GM12878 (cell line): ENCODE measurements at regions not wholly inside any gene's neighbourhood (a gene's known extent, or its start where the extent isn't known, plus 50 kb on each side); places are given as distances from the start of the nearest gene placed in this dataset.

Experiments used
- ATAC-seq: fragments of 200-7000 bp; cut with Tn5 transposase; 3 replicates; pipeline ENCODE4 v1.9.1; 2020; ENCODE audit warnings: mild to moderate bottlenecking, moderate library complexity
- BruUV-seq: library from RNA; stranded (reverse); fragments of 400-500 nt; replicated peaks from 2 replicates; lab custom pipeline; 2021; lab: Mats Ljungman, UMichigan
- CTCF ChIA-PET: fragments of 300-600 bp; sonication (Branson Sonifier 250); formaldehyde crosslinking; extraction: SDS; loops from one replicate; lab custom pipeline; 2021; ENCODE audit warnings: inconsistent platforms; lab: Yijun Ruan, JAX
- POLR2A ChIA-PET: fragments of 350-600 bp; formaldehyde crosslinking; extraction: SDS; loops from one replicate; lab custom pipeline; 2021; ENCODE audit warnings: inconsistent platforms; lab: Charles Lee
- RAD21 ChIA-PET: fragments of 300-600 bp; sonication (Branson Sonifier 250); formaldehyde crosslinking; loops from one replicate; lab custom pipeline; 2023; ENCODE audit warnings: antibody characterized with exemption; ENCODE audit not compliant: unreplicated experiment; lab: Charles Lee
- SMC1A ChIA-PET: fragments of 300-600 bp; sonication (Branson Sonifier 250); formaldehyde crosslinking; loops from one replicate; lab custom pipeline; 2023; ENCODE audit not compliant: unreplicated experiment, uncharacterized antibody; lab: Charles Lee
- DNase-seq: peaks from one replicate; pipeline ENCODE4 v3.0.0-alpha.2; 2011; ENCODE audit warnings: low read depth, low spot score
- FAIRE-seq: peaks from 3 replicates; lab custom pipeline; 2011; peaks lifted over from hg19 to GRCh38; lab: Jason Lieb, UNC
- H2AFZ ChIP-seq: 2 replicates; pipeline ENCODE4 v1.6.0; 2011; ENCODE audit warnings: low read depth, low read length, control low read depth; ENCODE audit not compliant: control insufficient read depth
- H3K27ac ChIP-seq: 2 replicates; pipeline ENCODE4 v1.5.1; 2011; ENCODE audit warnings: control low read depth; ENCODE audit not compliant: control insufficient read depth, insufficient read depth
- H3K27me3 ChIP-seq, 2 experiments: replicated peaks in 1 of 2; 2 replicates each; pipeline versions ENCODE4 v1.6.0 to v1.6.1; 2011; ENCODE audit warnings: low read length in 1 of 2; ENCODE audit not compliant: control insufficient read depth in 2 of 2, insufficient read depth in 2 of 2
- H3K36me3 ChIP-seq, 2 experiments: 2 replicates each; pipeline ENCODE4 v1.5.1; 2011; ENCODE audit warnings: low read length in 1 of 2; ENCODE audit not compliant: control insufficient read depth in 2 of 2, insufficient read depth in 2 of 2
- H3K4me1 ChIP-seq: 2 replicates; pipeline ENCODE4 v1.6.1; 2011; ENCODE audit warnings: mild to moderate bottlenecking, low read length, moderate library complexity, mixed read lengths; ENCODE audit not compliant: control insufficient read depth, insufficient read depth
- H3K4me2 ChIP-seq: 2 replicates; pipeline ENCODE4 v1.6.0; 2011; ENCODE audit warnings: control low read depth; ENCODE audit not compliant: control insufficient read depth, insufficient read depth
- H3K4me3 ChIP-seq: fragments of 200-600 bp; sonication (generic); 2 replicates; pipeline ENCODE4 v1.5.1; 2016
- H3K79me2 ChIP-seq: 2 replicates; pipeline ENCODE4 v1.6.0; 2011; ENCODE audit warnings: low read length; ENCODE audit not compliant: control insufficient read depth, insufficient read depth
- H3K9ac ChIP-seq: 2 replicates; pipeline ENCODE4 v1.8.0; 2011; ENCODE audit warnings: low read length, control low read depth, mixed read lengths; ENCODE audit not compliant: control insufficient read depth, insufficient read depth
- H3K9me3 ChIP-seq: replicated peaks from 3 replicates; pipeline ENCODE4 v1.5.1; 2011; ENCODE audit warnings: mild to moderate bottlenecking, low read length; ENCODE audit not compliant: control insufficient read depth, insufficient read depth
- H4K20me1 ChIP-seq: 2 replicates; pipeline ENCODE4 v1.6.0; 2011; ENCODE audit not compliant: control insufficient read depth, insufficient read depth
- BHLHE40 ChIP-seq, 2 experiments: fragments of 450-650 bp in 1 of 2; IDR thresholded peaks; 2 replicates each; pipeline ENCODE4 v1.6.1; 2011 to 2017; ENCODE audit warnings: low read depth in 2 of 2, borderline replicate concordance in 1 of 2, improper control_type of control experiment in 1 of 2, low read length in 1 of 2, mild to moderate bottlenecking in 1 of 2
- FOS ChIP-seq: IDR thresholded peaks from 3 replicates; pipeline ENCODE4 v1.6.1; 2011; ENCODE audit warnings: borderline replicate concordance; ENCODE audit not compliant: insufficient read length; ENCODE audit errors: extremely low read depth
- WGBS: methylation state at CpG from one replicate; pipeline ENCODE4 v1.1.6; 2016; ENCODE audit warnings: low lambda C conversion rate; ENCODE audit not compliant: insufficient replicate concordance, insufficient coverage; ENCODE audit errors: missing lambda C conversion rate; 5-methylcytosine and 5-hydroxymethylcytosine counted together
- in situ Hi-C: fragments of 300-500 bp; cut with MboI; formaldehyde crosslinking; loops from 9 replicates; pipeline ENCODE4 v1.14.3; 2018; ENCODE audit warnings: mixed read lengths
- intact Hi-C: fragments of 100-400 bp; cut with micrococcal nuclease; formaldehyde crosslinking; loops from one replicate; pipeline ENCODE4 v1.14.2; 2022; ENCODE audit not compliant: unreplicated experiment
- TF ChIP-seq, protein P1 (sequence below): fragments of 450-650 bp; IDR thresholded peaks from 2 replicates; pipeline ENCODE4 v1.6.1; 2016; ENCODE audit warnings: mild to moderate bottlenecking
- TF ChIP-seq, protein P2 (sequence below): IDR thresholded peaks from 2 replicates; pipeline ENCODE4 v1.6.1; 2011; ENCODE audit warnings: mild to moderate bottlenecking, low read depth, low read length, moderate library complexity; ENCODE audit not compliant: insufficient replicate concordance

DNA sequence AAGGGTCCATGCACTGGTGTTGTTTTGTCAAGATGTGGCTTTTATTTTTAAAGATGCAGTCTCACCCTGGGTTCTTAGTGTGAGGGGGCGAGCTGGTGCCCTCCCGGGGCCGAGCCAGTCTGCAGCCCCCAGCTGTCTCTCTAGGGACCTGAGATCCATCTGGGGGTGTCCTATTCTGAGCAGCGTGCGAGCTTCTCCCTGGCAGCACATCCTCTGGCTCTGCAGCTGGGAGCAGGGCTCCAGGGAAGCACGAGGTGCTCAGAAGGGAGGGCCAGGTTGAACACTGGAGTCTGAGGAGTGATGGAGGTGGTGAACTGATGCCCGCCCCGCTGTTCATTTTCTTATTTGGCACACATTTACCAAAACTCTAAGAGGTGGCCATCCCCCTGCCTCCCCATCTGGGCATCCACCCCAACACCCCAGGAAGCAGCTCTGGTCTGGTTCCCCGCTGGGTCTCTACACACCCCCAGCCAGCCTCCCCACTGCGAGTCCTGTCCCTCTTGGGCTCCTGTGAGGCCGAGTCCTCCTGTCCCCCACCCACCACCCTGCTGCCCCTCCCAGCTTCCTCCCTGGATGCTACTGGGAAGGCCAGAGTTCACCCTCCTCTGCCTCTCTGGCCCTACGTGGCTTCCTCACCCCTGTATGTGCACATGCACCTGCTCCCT lies 956.4 kb downstream of the BRD1 start:
- H3K9me3 ChIP-seq, result no peaks in the 10 kb centered on the region; the same call in 2 of the 3 replicates
- DNase-seq, result no peak
- no peak overlapping the region for H3K4me2 ChIP-seq
- no peaks in the 10 kb centered on the region for H3K79me2 ChIP-seq
- ChIA-PET CTCF (no interaction called here), RAD21 (no interaction called here), SMC1A (no interaction called here), POLR2A (no interaction called here)
- no peaks in the 10 kb centered on the region for H4K20me1 ChIP-seq
- no peak overlapping the region for H3K4me3 ChIP-seq
- no peak for FAIRE-seq
- intact Hi-C loops (no loop called here), in situ Hi-C loops (no loop called here)
- no peaks in the 10 kb centered on the region for H3K36me3 ChIP-seq
- no peak for ATAC-seq
- TF ChIP-seq, protein P1, sequence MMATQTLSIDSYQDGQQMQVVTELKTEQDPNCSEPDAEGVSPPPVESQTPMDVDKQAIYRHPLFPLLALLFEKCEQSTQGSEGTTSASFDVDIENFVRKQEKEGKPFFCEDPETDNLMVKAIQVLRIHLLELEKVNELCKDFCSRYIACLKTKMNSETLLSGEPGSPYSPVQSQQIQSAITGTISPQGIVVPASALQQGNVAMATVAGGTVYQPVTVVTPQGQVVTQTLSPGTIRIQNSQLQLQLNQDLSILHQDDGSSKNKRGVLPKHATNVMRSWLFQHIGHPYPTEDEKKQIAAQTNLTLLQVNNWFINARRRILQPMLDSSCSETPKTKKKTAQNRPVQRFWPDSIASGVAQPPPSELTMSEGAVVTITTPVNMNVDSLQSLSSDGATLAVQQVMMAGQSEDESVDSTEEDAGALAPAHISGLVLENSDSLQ, result no peak
- TF ChIP-seq, protein P2, sequence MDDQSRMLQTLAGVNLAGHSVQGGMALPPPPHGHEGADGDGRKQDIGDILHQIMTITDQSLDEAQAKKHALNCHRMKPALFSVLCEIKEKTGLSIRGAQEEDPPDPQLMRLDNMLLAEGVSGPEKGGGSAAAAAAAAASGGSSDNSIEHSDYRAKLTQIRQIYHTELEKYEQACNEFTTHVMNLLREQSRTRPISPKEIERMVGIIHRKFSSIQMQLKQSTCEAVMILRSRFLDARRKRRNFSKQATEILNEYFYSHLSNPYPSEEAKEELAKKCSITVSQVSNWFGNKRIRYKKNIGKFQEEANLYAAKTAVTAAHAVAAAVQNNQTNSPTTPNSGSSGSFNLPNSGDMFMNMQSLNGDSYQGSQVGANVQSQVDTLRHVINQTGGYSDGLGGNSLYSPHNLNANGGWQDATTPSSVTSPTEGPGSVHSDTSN, result no peak
- TF ChIP-seq FOS (no peak), BHLHE40 (IDR thresholded peaks at IDR 0.05; ENCODE audit: borderline replicate concordance in 1 of 2, low read depth in 2 of 2, low read length in 1 of 2) (no peak)
- H3K27ac ChIP-seq, result no peak overlapping the region
- 22% methylated on average over 12 of the region's 12 CpGs for WGBS
- H3K27me3 ChIP-seq, result no peaks in the 10 kb centered on the region
- BruUV-seq, result no TSS peak
- no peak overlapping the region for H3K9ac ChIP-seq
- no peaks in the 10 kb centered on the region for H3K4me1 ChIP-seq
- H2AFZ ChIP-seq, result no peak overlapping the region
